Ammon's horn (tissue), 1 donor: ENCODE measurements at regions not wholly inside any gene's neighbourhood (a gene's known extent, or its start where the extent isn't known, plus 50 kb on each side); places are given as distances from the start of the nearest gene placed in this dataset.

Experiments used
- DNase-seq: peaks from one replicate; pipeline ENCODE4 v3.0.0-alpha.2; 2016; ENCODE audit warnings: low spot score

- no peak for DNase-seq
Measured at GRCh38 chr4:55175779-55176231, 50.4 kb upstream of the KDR start.

DNA sequence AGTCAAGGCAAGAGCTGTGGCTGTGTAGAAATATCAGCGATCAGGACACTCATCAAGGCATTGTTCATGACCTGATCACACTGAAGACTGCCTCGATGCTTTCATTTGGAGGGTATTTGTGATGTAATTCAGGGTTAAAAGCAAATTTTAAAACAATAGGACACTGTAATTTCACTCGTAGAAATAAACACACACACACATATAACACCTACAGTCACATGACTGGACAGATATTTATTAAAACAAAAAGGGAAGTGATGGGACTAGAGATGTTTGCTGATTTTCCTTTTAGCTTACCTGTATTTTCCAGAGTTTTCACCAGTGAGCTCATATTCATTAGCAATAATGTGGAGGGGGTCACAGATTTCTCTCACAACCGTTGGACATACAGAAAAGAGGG is 51.1 kb upstream of the KDR start:
- DNase-seq = no peak

DNA sequence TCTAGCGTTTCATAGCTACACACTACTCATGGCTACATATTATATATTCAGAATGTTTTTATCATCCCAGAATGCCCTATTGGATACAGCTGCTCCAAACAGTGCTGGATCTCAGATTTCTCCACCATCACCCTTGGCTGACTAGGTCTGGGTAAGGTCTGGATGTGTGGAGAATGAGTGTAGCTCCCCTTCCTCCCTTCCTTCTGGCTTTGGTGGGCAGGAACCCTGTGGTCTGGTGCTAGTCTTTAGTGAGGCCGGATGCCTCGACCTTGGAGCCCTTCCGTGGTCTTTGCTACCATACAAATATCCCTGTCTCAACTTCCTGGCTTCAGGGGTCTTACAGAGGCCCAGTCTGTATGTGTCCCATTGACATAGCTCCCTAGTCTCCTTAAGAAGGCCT is 52.1 kb upstream of the KDR start:
- DNase-seq = no peak

- DNase-seq = no peak
Measured at GRCh38 chr4:55178226-55179005, 53.0 kb upstream of the KDR start.

DNA sequence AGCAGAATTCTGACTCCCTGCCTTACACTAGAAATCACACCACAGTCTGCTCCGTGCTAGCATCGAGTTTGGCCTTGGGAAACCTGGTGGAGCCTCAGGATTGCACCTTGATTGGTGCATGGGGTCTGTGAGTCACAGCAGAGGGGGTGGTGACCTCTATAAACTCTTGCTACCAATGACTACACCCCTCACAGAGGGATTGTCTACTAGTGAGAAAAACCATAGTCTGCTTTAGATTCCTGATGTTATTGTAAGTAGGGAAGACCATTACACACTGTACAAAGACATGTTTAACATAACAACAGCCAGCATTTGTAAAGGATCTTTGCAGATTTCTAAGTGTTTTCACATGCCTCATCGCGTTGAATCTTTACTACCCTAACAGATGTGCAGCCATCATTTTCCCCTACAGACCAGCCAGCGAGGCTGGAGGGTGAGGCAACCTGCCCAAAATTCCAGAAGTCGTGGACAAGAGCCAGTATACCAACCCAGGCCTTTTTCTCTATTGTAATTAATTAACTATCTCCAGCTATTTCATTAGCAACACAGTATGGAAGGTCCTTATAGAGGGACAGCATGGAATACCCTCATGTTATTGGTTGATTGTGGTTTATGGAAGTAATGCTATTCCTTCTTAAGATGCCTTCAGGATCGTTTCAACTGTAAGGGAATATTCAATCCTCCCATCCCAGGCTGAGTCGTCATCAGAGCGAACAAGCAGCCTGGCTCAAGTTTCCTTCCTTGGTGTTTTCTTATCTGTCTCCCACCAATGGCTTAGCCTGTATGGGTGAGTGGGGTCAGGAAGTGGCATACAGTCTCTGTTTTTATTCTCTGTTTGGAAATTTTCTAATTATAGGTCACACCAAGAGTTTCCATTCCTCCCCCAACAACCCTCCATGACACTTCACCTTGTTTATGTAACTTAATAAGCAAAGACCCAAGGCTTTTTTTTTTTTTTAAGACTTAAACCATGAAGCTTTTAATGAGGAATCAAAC is 55.9 kb upstream of the KDR start:
- DNase-seq = no peak

DNA sequence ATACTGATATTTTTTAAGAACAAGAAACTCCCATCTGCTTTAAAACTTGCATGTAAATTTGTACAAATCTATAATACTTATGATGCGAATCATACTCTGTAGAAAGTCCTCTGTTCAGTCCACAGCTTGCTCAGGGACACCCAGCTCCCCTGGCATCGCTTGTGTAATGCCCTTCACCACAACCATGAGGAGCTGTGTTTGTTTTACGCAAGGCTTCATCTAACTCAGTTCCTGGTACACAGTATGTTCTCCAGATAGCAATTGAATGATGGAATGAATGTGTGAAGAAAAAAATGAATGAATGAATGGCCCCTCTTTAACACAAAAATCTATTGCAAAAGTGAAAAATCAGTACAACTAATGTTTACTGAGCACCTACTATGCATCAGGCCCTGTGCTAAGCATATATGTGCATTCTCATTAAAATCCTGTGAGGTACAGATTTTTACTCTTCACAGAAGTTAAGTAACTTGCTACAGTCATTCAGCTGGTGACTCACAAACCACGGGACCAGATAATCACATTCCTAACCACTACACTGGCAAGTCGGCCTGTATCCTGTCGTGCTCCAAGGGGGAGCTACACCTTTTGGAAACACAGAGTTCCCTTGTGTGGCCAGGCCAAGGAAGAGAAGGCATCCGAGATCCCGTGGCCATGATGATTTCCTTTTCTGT is 58.7 kb upstream of the KDR start:
- DNase-seq = no peak

- no peak for DNase-seq
Measured at GRCh38 chr4:55184600-55185523, 59.5 kb upstream of the KDR start.

DNA sequence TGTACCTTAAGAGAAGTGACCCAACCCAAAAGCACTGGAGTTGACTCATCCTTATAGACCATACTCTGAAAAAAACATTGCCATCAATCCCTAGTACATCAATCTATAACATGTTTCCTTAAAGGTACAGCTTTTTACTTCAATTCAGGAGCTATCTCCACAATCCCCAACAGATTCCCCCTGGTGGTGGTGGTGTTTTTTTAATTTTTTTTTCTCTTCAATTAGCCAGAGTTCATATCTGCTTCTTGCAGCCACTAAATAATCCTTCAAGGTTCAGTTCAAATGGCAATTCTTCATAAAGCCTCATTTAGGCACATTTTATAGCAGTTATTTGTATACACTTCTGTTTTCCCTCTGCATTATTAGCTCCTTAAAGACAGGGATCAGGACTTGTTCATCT is 60.7 kb upstream of the KDR start:
- no peak for DNase-seq

DNA sequence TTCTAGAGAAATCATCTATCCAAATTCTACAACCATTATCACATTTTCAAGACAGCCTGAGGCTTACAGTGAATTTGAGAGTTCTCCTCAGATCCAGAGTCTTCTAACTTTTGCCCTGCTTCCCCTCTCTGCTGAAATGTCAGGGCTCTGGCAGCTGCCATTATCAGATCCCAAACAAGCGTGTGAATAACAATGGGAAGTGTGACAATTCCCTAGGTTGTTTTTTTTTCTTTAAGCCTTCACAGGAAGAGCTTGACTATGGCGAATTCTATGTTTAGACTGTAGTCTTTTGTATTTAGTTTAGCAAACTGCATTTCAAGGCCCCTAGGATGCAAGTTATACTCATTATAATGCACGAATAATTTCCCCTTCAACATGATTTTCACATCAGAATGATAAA is 61.3 kb upstream of the KDR start:
- no peak for DNase-seq

- no peak for DNase-seq
Measured at GRCh38 chr4:55214172-55214571, 88.8 kb upstream of the KDR start.

GRCh38 chr4:55215087-55215486 is 89.7 kb upstream of the KDR start:
- DNase-seq = no peak

DNA sequence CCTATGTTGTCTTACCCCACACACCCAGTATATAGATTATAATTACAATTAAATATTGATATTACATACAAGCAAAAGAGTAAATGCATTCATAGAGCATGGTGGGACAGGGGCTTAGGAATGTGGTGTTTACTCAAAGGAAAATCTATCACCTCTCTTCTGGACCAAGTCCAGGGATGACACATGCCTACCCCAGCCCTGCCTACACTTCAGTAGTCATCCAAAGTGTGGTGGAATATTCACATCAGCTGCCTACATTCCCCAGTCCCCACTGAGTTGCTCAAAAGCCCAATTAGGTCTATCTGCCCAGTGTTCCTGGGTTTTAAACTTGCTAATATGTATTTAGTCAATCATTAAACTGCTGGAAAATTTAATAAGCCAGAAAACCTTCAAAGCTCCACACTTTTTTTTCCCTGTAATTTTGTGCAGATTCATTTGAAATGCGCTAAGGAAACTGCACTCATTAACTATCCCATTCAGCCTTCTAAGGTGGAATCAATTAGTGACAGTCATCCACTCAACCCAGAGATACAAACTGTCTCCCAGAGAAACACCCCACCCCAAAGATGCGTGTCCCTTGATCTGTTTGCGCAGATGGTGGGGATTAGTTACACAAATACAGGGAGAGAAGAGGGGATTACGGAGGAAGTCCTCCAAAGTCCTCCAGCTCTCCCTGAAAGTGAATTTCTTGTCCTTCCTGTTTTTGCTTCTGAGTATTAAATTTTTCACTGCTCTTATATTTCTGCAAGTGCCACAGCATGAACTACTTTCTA is 91.7 kb upstream of the KDR start:
- DNase-seq = no peak

- DNase-seq = no peak
Measured at GRCh38 chr4:55218041-55218440, 92.6 kb upstream of the KDR start.

DNA sequence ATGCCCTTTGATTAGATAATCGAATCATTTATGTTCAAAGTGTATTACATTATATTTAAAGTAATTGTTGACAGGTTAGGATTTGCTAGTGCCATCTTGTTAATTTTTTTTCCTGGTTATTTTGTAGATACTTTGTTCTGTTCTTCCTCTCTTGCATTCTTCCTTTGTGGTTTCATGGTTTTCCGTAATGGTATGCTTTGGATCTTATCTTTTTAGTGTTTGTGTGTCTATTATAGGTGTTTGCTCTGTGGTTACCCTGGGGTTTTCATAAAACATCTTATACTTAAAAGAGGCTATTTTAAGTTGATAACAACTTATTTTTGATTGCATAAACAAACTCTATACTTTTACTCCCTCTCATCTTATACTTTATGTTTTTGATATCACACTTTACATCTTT is 108.2 kb upstream of the SRD5A3 start:
- no peak for DNase-seq

- DNase-seq = no peak
Measured at GRCh38 chr4:55238407-55238806, 107.6 kb upstream of the SRD5A3 start.

- no peak for DNase-seq
Measured at GRCh38 chr4:55241461-55241860, 104.6 kb upstream of the SRD5A3 start.

GRCh38 chr4:55242506-55242905 is 103.5 kb upstream of the SRD5A3 start:
- DNase-seq = no peak

DNA sequence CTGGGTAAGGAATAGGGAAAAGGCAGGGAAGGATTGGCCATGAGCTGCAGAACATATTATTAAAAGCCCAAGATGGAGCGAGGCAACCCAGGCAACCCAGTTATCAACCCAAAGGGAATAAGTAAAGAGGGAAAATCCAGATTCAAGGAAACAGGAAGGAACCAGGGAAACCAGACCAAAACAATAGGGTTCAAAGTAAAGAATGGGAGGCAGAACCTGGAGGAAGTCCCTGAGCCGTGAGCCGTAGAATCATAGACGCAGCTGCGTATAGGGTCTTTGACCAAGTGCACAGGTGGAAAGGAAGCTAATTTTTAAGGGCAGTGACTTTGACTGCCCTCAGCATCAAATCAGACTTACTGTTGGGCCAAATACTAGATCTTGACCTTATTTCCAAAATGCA is 98.5 kb upstream of the SRD5A3 start:
- DNase-seq = no peak

- no peak for DNase-seq
Measured at GRCh38 chr4:55248756-55249155, 97.3 kb upstream of the SRD5A3 start.

DNA sequence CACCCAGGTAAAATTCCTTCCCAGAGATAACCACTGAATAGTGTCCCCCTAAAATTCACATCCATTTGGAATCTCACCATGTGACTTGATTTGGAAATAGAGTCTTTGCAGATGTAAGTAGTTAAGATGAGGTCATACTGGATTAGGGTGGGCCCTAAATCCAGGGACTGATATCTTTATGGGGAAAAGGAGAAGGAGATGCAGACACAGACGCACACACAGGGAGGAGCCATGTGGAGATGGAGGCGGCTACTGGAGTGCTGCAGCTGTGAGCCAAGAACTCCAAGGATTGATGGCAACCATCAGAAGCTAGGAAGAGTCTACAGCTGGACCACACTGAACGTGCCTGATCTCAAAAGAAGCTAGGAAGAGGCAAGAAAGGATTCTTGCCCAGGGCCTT is 96.6 kb upstream of the SRD5A3 start:
- no peak for DNase-seq

DNA sequence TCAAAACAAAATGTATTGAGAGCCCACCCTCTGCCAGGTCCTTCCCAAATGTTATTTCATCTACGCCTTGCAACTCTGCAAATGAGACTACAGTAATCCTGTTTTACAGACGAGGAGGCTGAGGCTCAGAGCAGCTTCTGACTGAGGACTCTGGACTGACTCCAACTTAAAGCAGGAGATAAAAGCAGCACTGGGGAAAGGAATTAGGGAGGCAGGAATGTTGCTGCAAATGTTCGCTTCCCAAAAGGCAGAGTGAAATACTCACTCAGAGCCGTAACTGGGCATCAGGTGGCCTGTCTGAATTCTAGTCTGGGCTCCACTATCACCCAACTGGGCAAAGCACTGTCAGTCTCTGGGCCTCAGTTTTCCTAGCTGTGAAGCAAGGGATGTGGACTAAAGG is 94.7 kb upstream of the SRD5A3 start:
- DNase-seq = no peak
